AG10803 (cell line): ENCODE measurements at regions not wholly inside any gene's neighbourhood (a gene's known extent, or its start where the extent isn't known, plus 50 kb on each side); places are given as distances from the start of the nearest gene placed in this dataset.
"Not testable (repeated sequence)": the region's sequence is repeated elsewhere in the genome, so short reads cannot be mapped to it uniquely, and the experiment has no call there.

ENCODE experiments used
- DNase-seq: peaks from one replicate; pipeline ENCODE4 v3.0.0; 2010; ENCODE audit warnings: low read depth
- H3K4me3 ChIP-seq: 2 replicates; pipeline ENCODE4 v1.5.1; 2011; ENCODE audit warnings: mild to moderate bottlenecking, low read length, control low read depth
- CTCF ChIP-seq: conservative IDR thresholded peaks from 2 replicates; pipeline ENCODE4 v1.5.1; 2011; ENCODE audit warnings: mild to moderate bottlenecking, low read length, control low read depth, inconsistent platforms

- no peak for DNase-seq
- H3K4me3 ChIP-seq, result no peak overlapping the region
- no peak for TF ChIP-seq CTCF
Measured at GRCh38 chr6:68139130-68139529, 496.0 kb upstream of the ADGRB3 start.

GRCh38 chr6:68134796-68135195 is 500.3 kb upstream of the ADGRB3 start:
- H3K4me3 ChIP-seq, result no peak overlapping the region
- no peak for TF ChIP-seq CTCF
- DNase-seq, result no peak

DNA sequence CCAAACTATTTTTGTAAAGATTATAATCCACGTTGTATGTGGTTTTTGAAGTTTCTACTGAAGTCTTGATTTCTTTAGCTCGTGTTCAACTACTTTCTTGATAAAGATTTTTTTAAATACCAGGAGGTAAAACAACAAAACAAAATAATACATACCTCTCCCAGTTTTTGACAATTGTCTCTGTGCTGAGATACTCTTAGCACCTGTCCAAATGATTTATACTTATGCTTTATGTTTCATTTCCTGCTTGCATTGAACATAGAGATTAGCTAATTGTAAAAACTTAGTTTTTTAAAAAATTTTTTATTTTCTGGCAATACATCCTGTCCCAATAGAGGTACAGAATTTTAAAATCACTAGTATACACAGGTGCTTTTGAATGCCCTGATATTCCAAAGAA is 506.9 kb upstream of the ADGRB3 start:
- no peak for TF ChIP-seq CTCF
- no peak for DNase-seq
- H3K4me3 ChIP-seq, result no peak overlapping the region

DNA sequence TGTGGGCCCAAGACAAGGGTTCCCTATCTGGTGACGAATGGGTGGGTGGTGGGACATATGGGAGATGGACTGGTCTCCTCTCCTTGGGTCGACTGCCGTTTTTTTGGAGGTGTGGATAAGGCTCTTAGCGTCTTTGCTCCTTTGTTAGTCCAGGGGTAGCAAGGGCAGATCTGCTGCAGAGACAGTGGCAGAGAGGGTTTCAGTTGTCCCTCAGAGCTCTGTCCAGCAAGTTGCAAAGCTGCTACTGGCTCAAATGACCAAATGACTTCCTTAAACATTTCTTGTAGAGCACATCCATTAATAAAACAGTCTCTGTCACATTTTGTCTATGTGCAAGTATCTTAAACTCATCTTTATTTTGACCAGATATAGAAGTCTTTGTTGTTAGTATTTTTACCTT is 508.0 kb upstream of the ADGRB3 start:
- TF ChIP-seq CTCF, result no peak
- H3K4me3 ChIP-seq, result no peak overlapping the region
- DNase-seq, result no peak

DNA sequence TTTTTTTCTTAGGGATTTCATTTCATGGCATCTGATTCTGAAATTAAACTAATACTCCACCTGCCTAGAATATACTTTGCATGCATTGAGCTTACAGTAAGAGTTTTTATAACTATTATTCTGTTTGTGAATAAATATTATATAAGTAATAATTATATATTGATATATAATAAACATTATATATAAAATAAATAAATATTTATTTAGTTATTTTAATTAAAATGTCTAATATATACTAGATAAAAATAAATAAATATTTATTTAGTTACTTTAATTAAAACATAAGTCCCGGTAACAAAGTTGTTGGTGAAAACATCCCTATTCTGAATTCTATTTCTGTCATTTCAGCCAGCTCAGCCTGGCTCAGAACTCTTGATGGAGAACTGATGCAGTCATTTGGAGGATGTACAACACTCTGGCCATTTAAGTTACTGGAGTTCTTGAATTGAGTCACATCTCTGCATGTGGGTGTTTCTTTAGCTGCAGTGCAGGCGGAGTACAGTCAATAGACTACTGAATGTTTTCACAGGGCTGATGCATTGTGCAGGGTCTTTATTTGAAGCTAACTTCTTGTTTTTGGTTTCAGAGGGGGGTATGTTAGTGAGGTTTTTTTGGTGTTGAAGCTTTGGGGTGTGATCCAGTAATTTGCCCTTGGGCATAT is 508.9 kb upstream of the ADGRB3 start:
- no peak for TF ChIP-seq CTCF
- DNase-seq, result no peak

GRCh38 chr6:68122975-68123374 is 512.1 kb upstream of the ADGRB3 start:
- not testable (repeated sequence) for H3K4me3 ChIP-seq

More for the DNA sequence above, 508.9 kb upstream of the ADGRB3 start:
- H3K4me3 ChIP-seq, result no peak overlapping the region

GRCh38 chr6:68122032-68122431 is 513.0 kb upstream of the ADGRB3 start:
- no peak for DNase-seq
- TF ChIP-seq CTCF, result no peak
- H3K4me3 ChIP-seq, result no peak overlapping the region

More at GRCh38 chr6:68122975-68123374, 512.1 kb upstream of the ADGRB3 start:
- DNase-seq, result not testable (repeated sequence)

GRCh38 chr6:68120954-68121353 is 514.1 kb upstream of the ADGRB3 start:
- not testable (repeated sequence) for DNase-seq, H3K4me3 ChIP-seq
